Naive thymus-derived CD4-positive, alpha-beta T cell (primary cell): ENCODE measurements at regions not wholly inside any gene's neighbourhood (a gene's known extent, or its start where the extent isn't known, plus 50 kb on each side); places are given as distances from the start of the nearest gene placed in this dataset.
A peak's percentile ranks its signal among the peaks of the same experiment; 100 is the strongest.

Source experiments
- ATAC-seq: fragments of 150-1000 bp; cut with Tn5 transposase; 2 replicates; pipeline ENCODE4 v1.10.0; 2021; ENCODE audit warnings: mild to moderate bottlenecking, moderate library complexity
- CTCF ChIA-PET: fragments of 350-600 bp; sonication (Branson Sonifier 250); formaldehyde crosslinking; loops from one replicate; lab custom pipeline; 2021; ENCODE audit warnings: antibody characterized with exemption; lab: Charles Lee
- POLR2A ChIA-PET: fragments of 350-600 bp; sonication (Branson Sonifier 250); formaldehyde crosslinking; loops from one replicate; lab custom pipeline; 2021; ENCODE audit warnings: antibody characterized with exemption, inconsistent platforms; lab: Charles Lee
- DNase-seq, 9 donors: peaks; one replicate each; pipeline versions ENCODE4 v3.0.0 to v3.0.0-alpha.2; 2020 to 2022; ENCODE audit warnings: mixed read lengths in 1 of 9
- H3K27ac ChIP-seq: one replicate; pipeline ENCODE4 v1.7.0; 2013; ENCODE audit warnings: mild to moderate bottlenecking, low read depth, low read length, moderate library complexity
- H3K27me3 ChIP-seq, 2 donors: one replicate each; pipeline ENCODE4 v1.7.0; 2013; ENCODE audit warnings: low read length in 2 of 2, mild to moderate bottlenecking in 2 of 2, moderate library complexity in 2 of 2; ENCODE audit not compliant: control insufficient read depth in 2 of 2, insufficient read depth in 2 of 2
- H3K36me3 ChIP-seq, 3 experiments: 1 replicate in 2 of 3; 2 replicates in 1 of 3; pipeline ENCODE4 v1.7.0; 2013; ENCODE audit warnings: low read length in 3 of 3, mild to moderate bottlenecking in 3 of 3, moderate library complexity in 1 of 3; ENCODE audit not compliant: insufficient read depth in 3 of 3, control insufficient read depth in 2 of 3
- H3K4me1 ChIP-seq, 2 donors: one replicate each; pipeline ENCODE4 v1.7.0; 2013; ENCODE audit warnings: low read length in 2 of 2, mild to moderate bottlenecking in 2 of 2, moderate library complexity in 1 of 2; ENCODE audit not compliant: control insufficient read depth in 2 of 2, insufficient read depth in 2 of 2
- H3K4me3 ChIP-seq: 2 replicates; pipeline ENCODE4 v1.7.0; 2013; ENCODE audit warnings: mild to moderate bottlenecking, low read length
- H3K9me3 ChIP-seq, 3 experiments: 1 replicate in 2 of 3; 2 replicates in 1 of 3; pipeline ENCODE4 v1.7.0; 2013; ENCODE audit warnings: low read length in 3 of 3; ENCODE audit not compliant: control insufficient read depth in 2 of 3
- H3K27ac Mint-ChIP-seq, 9 donors: one replicate each; pipeline ENCODE4 v1.8.0; 2020 to 2022; ENCODE audit warnings: mixed read lengths in 9 of 9, mild to moderate bottlenecking in 8 of 9, moderate library complexity in 5 of 9, inconsistent platforms in 2 of 9
- H3K27me3 Mint-ChIP-seq, 5 donors: one replicate each; pipeline ENCODE4 v1.8.0; 2021 to 2022; ENCODE audit warnings: mixed read lengths in 5 of 5, mild to moderate bottlenecking in 1 of 5
- H3K36me3 Mint-ChIP-seq, 5 donors: one replicate each; pipeline ENCODE4 v1.8.0; 2020 to 2022; ENCODE audit warnings: mixed read lengths in 5 of 5, mild to moderate bottlenecking in 3 of 5, inconsistent platforms in 1 of 5
- H3K4me1 Mint-ChIP-seq, 7 donors: one replicate each; pipeline ENCODE4 v1.8.0; 2020 to 2022; ENCODE audit warnings: mixed read lengths in 7 of 7, mild to moderate bottlenecking in 3 of 7, inconsistent platforms in 1 of 7
- H3K4me3 Mint-ChIP-seq, 10 donors: one replicate each; pipeline ENCODE4 v1.8.0; 2020 to 2022; ENCODE audit warnings: mild to moderate bottlenecking in 10 of 10, mixed read lengths in 10 of 10, moderate library complexity in 6 of 10, inconsistent platforms in 2 of 10
- H3K9me3 Mint-ChIP-seq, 11 donors: one replicate each; pipeline ENCODE4 v1.8.0; 2020 to 2022; ENCODE audit warnings: mixed read lengths in 11 of 11, mild to moderate bottlenecking in 4 of 11, inconsistent platforms in 1 of 11, moderate library complexity in 1 of 11
- intact Hi-C, 2 donors: fragments of 100-400 bp; cut with micrococcal nuclease; formaldehyde crosslinking; loops; one replicate each; pipeline ENCODE4 v1.15.1; 2023

GRCh38 chr17:14622615-14623101 lies 321.8 kb downstream of the HS3ST3B1 start:
- DNase-seq, result no peak
- Histone ChIP-seq H3K27ac (no peak overlapping the region), H3K4me3 (no peak overlapping the region), H3K36me3 (no peaks in the 10 kb centered on the region), H3K9me3 (no peaks in the 10 kb centered on the region), H3K27me3 (no peaks in the 10 kb centered on the region), H3K4me1 (no peaks in the 10 kb centered on the region)
- Mint-ChIP-seq H3K9me3 (peaks cover 0 to 3% (median 0%) of the 10 kb centered on the region in 11 donors), H3K4me1 (peaks cover 0 to 2% (median 0%) of the 10 kb centered on the region in 7 donors), H3K27me3 (peaks cover 0 to 6% (median 0%) of the 10 kb centered on the region in 5 donors), H3K27ac (no peak overlapping the region), H3K36me3 (no peaks in the 10 kb centered on the region), H3K4me3 (no peak overlapping the region)
- CTCF ChIA-PET, result no interaction called here
- ATAC-seq, result no peak
- POLR2A ChIA-PET, result no interaction called here
- intact Hi-C loops, result no loop called here

- DNase-seq (no peak), ATAC-seq (no peak)
- H3K4me1 Mint-ChIP-seq, result peaks cover 0 to 2% (median 0%) of the 10 kb centered on the region in 7 donors
- Histone ChIP-seq H3K36me3 (no peaks in the 10 kb centered on the region), H3K27me3 (no peaks in the 10 kb centered on the region), H3K9me3 (no peaks in the 10 kb centered on the region), H3K27ac (no peak overlapping the region), H3K4me1 (no peaks in the 10 kb centered on the region), H3K4me3 (no peak overlapping the region)
- no peak overlapping the region for H3K27ac Mint-ChIP-seq
- no peak overlapping the region for H3K4me3 Mint-ChIP-seq
- ChIA-PET POLR2A (no interaction called here), CTCF (no interaction called here)
- intact Hi-C loops, result no loop called here
- peaks cover 0 to 3% (median 0%) of the 10 kb centered on the region in 11 donors for H3K9me3 Mint-ChIP-seq
- H3K27me3 Mint-ChIP-seq, result peaks cover 0 to 6% (median 0%) of the 10 kb centered on the region in 5 donors
- H3K36me3 Mint-ChIP-seq, result no peaks in the 10 kb centered on the region
These were observed 321.1 kb downstream of the HS3ST3B1 start for GRCh38 chr17:14621826-14622614.

- no peaks in the 10 kb centered on the region for H3K4me1 Mint-ChIP-seq
- no peak overlapping the region for H3K4me3 Mint-ChIP-seq
- no peak overlapping the region for H3K27ac Mint-ChIP-seq
- DNase-seq (no peak), ATAC-seq (no peak)
- POLR2A ChIA-PET, result no interaction called here
- Histone ChIP-seq H3K27me3 (no peaks in the 10 kb centered on the region), H3K4me3 (no peak overlapping the region), H3K4me1 (no peaks in the 10 kb centered on the region), H3K9me3 (no peaks in the 10 kb centered on the region), H3K36me3 (no peaks in the 10 kb centered on the region), H3K27ac (no peak overlapping the region)
- no peaks in the 10 kb centered on the region for H3K36me3 Mint-ChIP-seq
- peaks cover 0 to 6% (median 0%) of the 10 kb centered on the region in 5 donors for H3K27me3 Mint-ChIP-seq
- H3K9me3 Mint-ChIP-seq, result peaks cover 0 to 3% (median 0%) of the 10 kb centered on the region in 11 donors
- CTCF ChIA-PET, result no interaction called here
- intact Hi-C loops, result no loop called here
These were observed 318.9 kb downstream of the HS3ST3B1 start for GRCh38 chr17:14619821-14620220.

- H3K36me3 ChIP-seq, result no peaks in the 10 kb centered on the region
- no peak overlapping the region for H3K27ac ChIP-seq
- ChIA-PET CTCF (no interaction called here), POLR2A (no interaction called here)
- no peak overlapping the region for H3K4me3 Mint-ChIP-seq
- H3K27me3 Mint-ChIP-seq, result peaks cover 0 to 6% (median 0%) of the 10 kb centered on the region in 5 donors
- no peak overlapping the region for H3K4me3 ChIP-seq
- no peak overlapping the region for H3K27ac Mint-ChIP-seq
- ATAC-seq, result no peak
- DNase-seq, result no peak
- no peaks in the 10 kb centered on the region for H3K27me3 ChIP-seq
- intact Hi-C loops, result no loop called here
- H3K4me1 ChIP-seq, result no peaks in the 10 kb centered on the region
- H3K9me3 ChIP-seq, result no peaks in the 10 kb centered on the region
- no peaks in the 10 kb centered on the region for H3K36me3 Mint-ChIP-seq
- H3K9me3 Mint-ChIP-seq, result peaks cover 0 to 16% (median 4%) of the 10 kb centered on the region in 11 donors
- H3K4me1 Mint-ChIP-seq, result no peaks in the 10 kb centered on the region
These were observed 315.6 kb downstream of the HS3ST3B1 start for GRCh38 chr17:14616528-14616927.

GRCh38 chr17:14605267-14605599 lies 304.4 kb downstream of the HS3ST3B1 start:
- H3K9me3 Mint-ChIP-seq, result peaks cover 2 to 18% (median 5%) of the 10 kb centered on the region in 11 donors
- no peak overlapping the region for H3K4me3 ChIP-seq
- peaks cover 0 to 16% (median 9%) of the 10 kb centered on the region in 7 donors for H3K4me1 Mint-ChIP-seq
- H3K27ac ChIP-seq, result no peak overlapping the region
- intact Hi-C loops, result no loop called here
- peak overlapping the region in 7 of 10 donors; percentile 11 to 62 (median 48) for H3K4me3 Mint-ChIP-seq
- no peaks in the 10 kb centered on the region for H3K27me3 ChIP-seq
- no peaks in the 10 kb centered on the region for H3K36me3 ChIP-seq
- H3K9me3 ChIP-seq, result no peaks in the 10 kb centered on the region
- H3K36me3 Mint-ChIP-seq, result peaks cover 0 to 12% (median 10%) of the 10 kb centered on the region in 5 donors
- peaks cover 0 to 3% (median 0%) of the 10 kb centered on the region in 5 donors for H3K27me3 Mint-ChIP-seq
- DNase-seq (no peak), ATAC-seq (peak; percentile 94)
- POLR2A ChIA-PET, result no interaction called here
- H3K27ac Mint-ChIP-seq, result peak overlapping the region in 2 of 9 donors; percentile 0 to 41
- CTCF ChIA-PET, result interaction anchor here (0.6 kb wide), 1 partner anchor 1268 kb away, joined by 3 read pairs; no protein-coding TSS in a partner anchor
- no peaks in the 10 kb centered on the region for H3K4me1 ChIP-seq

- H3K4me3 Mint-ChIP-seq, result peak overlapping the region in 8 of 10 donors; percentile 1 to 62 (median 39)
- Histone ChIP-seq H3K36me3 (no peaks in the 10 kb centered on the region), H3K27ac (no peak overlapping the region), H3K4me1 (no peaks in the 10 kb centered on the region), H3K9me3 (no peaks in the 10 kb centered on the region), H3K4me3 (no peak overlapping the region), H3K27me3 (no peaks in the 10 kb centered on the region)
- POLR2A ChIA-PET, result no interaction called here
- peaks cover 0 to 16% (median 9%) of the 10 kb centered on the region in 7 donors for H3K4me1 Mint-ChIP-seq
- peaks cover 0 to 3% (median 0%) of the 10 kb centered on the region in 5 donors for H3K27me3 Mint-ChIP-seq
- H3K36me3 Mint-ChIP-seq, result peaks cover 0 to 12% (median 6%) of the 10 kb centered on the region in 5 donors
- peak; percentile 70 for ATAC-seq
- DNase-seq, result peak in 1 of 9 donors; percentile 7
- CTCF ChIA-PET, result no interaction called here
- H3K9me3 Mint-ChIP-seq, result peaks cover under 1 to 13% (median 4%) of the 10 kb centered on the region in 11 donors
- H3K27ac Mint-ChIP-seq, result peak overlapping the region in 2 of 9 donors; percentile 0 to 41
- intact Hi-C loops, result no loop called here
These were observed 303.8 kb downstream of the HS3ST3B1 start for GRCh38 chr17:14604591-14605266.
